Activated CD8-positive, alpha-beta T cell treated with anti-CD3 and anti-CD28 coated beads for 36 hours (primary cell): ENCODE measurements at regions not wholly inside any gene's neighbourhood (a gene's known extent, or its start where the extent isn't known, plus 50 kb on each side); places are given as distances from the start of the nearest gene placed in this dataset.

Experiments used
- ATAC-seq: fragments of 200-7000 bp; cut with Tn5 transposase; one replicate; pipeline ENCODE4 v1.10.0; 2021; ENCODE audit warnings: mild to moderate bottlenecking, moderate library complexity
- CTCF ChIA-PET: fragments of 350-600 bp; sonication (Branson Sonifier 250); formaldehyde crosslinking; loops from one replicate; lab custom pipeline; 2021; ENCODE audit warnings: antibody characterized with exemption; lab: Charles Lee
- POLR2A ChIA-PET: fragments of 350-600 bp; sonication (Branson Sonifier 250); formaldehyde crosslinking; loops from one replicate; lab custom pipeline; 2021; ENCODE audit warnings: antibody characterized with exemption; lab: Charles Lee
- DNase-seq: peaks from one replicate; pipeline ENCODE4 v3.0.0-alpha.2; 2020
- H3K27ac Mint-ChIP-seq: one replicate; pipeline ENCODE4 v1.8.0; 2021; ENCODE audit warnings: mild to moderate bottlenecking, mixed read lengths
- H3K27me3 Mint-ChIP-seq: one replicate; pipeline ENCODE4 v1.8.0; 2021; ENCODE audit warnings: mixed read lengths
- H3K36me3 Mint-ChIP-seq: one replicate; pipeline ENCODE4 v1.8.0; 2021; ENCODE audit warnings: low read depth, mixed read lengths
- H3K4me1 Mint-ChIP-seq: one replicate; pipeline ENCODE4 v1.8.0; 2021; ENCODE audit warnings: low read depth, mixed read lengths
- H3K4me3 Mint-ChIP-seq: one replicate; pipeline ENCODE4 v1.8.0; 2021; ENCODE audit warnings: mild to moderate bottlenecking, moderate library complexity, mixed read lengths
- H3K9me3 Mint-ChIP-seq: one replicate; pipeline ENCODE4 v1.8.0; 2021; ENCODE audit warnings: mixed read lengths
- CTCF ChIP-seq: fragments of 200-600 bp; IDR thresholded peaks from one replicate; pipeline ENCODE4 v1.8.0; 2022; ENCODE audit warnings: antibody characterized with exemption, mild to moderate bottlenecking
- intact Hi-C: fragments of 100-400 bp; cut with micrococcal nuclease; formaldehyde crosslinking; loops from one replicate; pipeline ENCODE4 v1.10.0; 2022

- ATAC-seq (no peak), DNase-seq (no peak)
- Mint-ChIP-seq H3K9me3 (peaks cover 3% of the 10 kb centered on the region), H3K4me1 (no peaks in the 10 kb centered on the region), H3K36me3 (no peaks in the 10 kb centered on the region), H3K27ac (no peak overlapping the region), H3K4me3 (no peak overlapping the region), H3K27me3 (peaks cover 4% of the 10 kb centered on the region)
- POLR2A ChIA-PET: no interaction called here
- intact Hi-C loops: no loop called here
- CTCF ChIA-PET: no interaction called here
- no peak for TF ChIP-seq CTCF
Measured at GRCh38 chr18:78699499-78699898, 280.1 kb upstream of the SALL3 start.

DNA sequence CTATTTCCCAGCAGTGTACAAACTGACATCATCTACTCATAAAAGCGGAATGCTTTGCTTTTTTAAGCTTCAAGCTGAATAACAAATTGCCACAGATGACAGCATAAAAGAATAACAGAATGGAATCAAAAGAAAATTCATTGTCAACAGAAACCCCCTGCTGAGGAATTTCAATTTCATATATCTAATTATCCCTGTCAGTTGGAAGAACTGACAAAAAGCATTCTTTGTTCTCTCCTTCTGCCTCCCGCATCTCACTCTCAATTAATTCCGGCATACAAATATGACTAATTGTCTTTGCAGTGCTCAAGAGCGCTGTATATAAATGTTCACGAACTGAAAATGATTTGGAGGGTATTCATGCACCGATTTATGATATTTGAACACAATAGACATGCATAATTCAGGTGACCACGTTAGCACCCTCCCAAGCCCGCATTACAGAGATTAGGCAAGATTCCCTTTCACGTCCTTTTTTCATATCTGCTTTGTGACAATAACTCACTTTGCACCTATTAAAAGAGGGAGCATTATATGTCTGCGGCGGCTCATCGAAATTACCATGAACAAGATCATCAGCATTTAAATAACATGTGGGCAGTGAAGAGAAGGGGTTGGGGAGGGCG, 277.7 kb upstream of the SALL3 start:
- no peaks in the 10 kb centered on the region for H3K36me3 Mint-ChIP-seq
- CTCF ChIA-PET: no interaction called here
- H3K27ac Mint-ChIP-seq: no peak overlapping the region
- no peaks in the 10 kb centered on the region for H3K4me1 Mint-ChIP-seq
- DNase-seq (no peak), ATAC-seq (no peak)
- no peak overlapping the region for H3K4me3 Mint-ChIP-seq
- TF ChIP-seq CTCF: no peak
- intact Hi-C loops: no loop called here
- H3K9me3 Mint-ChIP-seq: peaks cover 3% of the 10 kb centered on the region
- POLR2A ChIA-PET: interaction anchor here (0.7 kb wide), 1 partner anchor 15 kb away, joined by 4 read pairs; no protein-coding TSS in a partner anchor
- peaks cover 5% of the 10 kb centered on the region for H3K27me3 Mint-ChIP-seq

- Mint-ChIP-seq H3K4me3 (no peak overlapping the region), H3K27me3 (peaks cover 5% of the 10 kb centered on the region), H3K9me3 (peaks cover 5% of the 10 kb centered on the region), H3K4me1 (no peaks in the 10 kb centered on the region), H3K27ac (no peak overlapping the region), H3K36me3 (no peaks in the 10 kb centered on the region)
- intact Hi-C loops: no loop called here
- CTCF ChIA-PET: no interaction called here
- DNase-seq (no peak), ATAC-seq (no peak)
- POLR2A ChIA-PET: no interaction called here
- no peak for TF ChIP-seq CTCF
Measured at GRCh38 chr18:78703291-78703690, 276.3 kb upstream of the SALL3 start.

DNA sequence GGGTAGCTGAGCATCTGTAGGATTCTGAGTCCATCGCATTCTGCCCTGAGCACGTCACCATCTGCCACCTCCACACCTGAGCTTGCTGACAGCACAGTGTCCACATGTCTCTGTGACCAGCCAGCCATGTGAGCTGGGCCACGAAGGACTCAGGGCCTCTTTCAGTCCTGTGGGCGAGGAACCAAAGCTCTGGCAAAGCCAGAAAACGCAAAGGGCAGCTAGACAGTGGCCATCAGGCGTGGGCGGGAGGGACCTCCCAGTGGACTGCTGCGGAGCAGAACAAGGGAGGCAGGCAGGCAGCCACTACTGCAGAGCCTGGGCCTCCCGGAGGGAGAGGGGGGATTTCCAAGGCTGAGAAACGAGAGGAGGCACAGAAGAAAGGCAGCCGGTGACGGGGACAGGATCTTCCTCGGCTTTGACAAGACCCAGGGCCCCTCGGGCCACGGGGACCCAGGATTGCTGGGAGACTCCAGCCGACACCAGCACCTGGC, 274.6 kb upstream of the SALL3 start:
- ATAC-seq (no peak), DNase-seq (no peak)
- no peak for TF ChIP-seq CTCF
- Mint-ChIP-seq H3K4me1 (no peaks in the 10 kb centered on the region), H3K9me3 (peaks cover 10% of the 10 kb centered on the region), H3K27ac (no peak overlapping the region), H3K36me3 (no peaks in the 10 kb centered on the region), H3K27me3 (peaks cover 5% of the 10 kb centered on the region), H3K4me3 (no peak overlapping the region)
- POLR2A ChIA-PET: no interaction called here
- intact Hi-C loops: no loop called here
- CTCF ChIA-PET: no interaction called here

DNA sequence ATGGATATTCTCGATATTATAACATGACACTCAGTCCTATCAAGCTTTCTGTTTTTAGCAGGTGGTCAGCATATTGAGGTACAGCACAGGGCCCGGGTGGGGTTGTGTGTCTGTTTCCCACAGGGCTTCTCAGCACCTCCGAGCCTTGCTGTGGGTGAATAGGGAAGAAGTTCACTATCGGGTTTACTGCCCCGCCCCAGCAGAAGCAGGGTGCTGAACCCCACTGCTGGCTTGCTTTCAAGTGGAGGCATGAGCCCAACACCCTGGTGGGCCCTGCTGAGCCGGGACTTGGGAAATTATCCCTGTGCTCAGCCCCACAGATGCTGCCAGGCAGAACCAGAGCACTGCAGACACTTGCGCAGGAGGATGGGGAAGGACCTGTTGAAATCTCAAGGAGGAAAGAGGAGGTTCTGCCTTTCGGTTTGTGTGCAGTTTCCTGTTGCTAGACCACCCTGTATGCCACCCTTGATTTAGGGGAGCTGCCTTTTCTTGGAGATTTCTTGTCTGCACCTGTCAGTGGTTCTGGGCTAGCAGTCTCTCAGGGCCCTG, 270.3 kb upstream of the SALL3 start:
- no peaks in the 10 kb centered on the region for H3K36me3 Mint-ChIP-seq
- POLR2A ChIA-PET: no interaction called here
- H3K9me3 Mint-ChIP-seq: peaks cover 7% of the 10 kb centered on the region
- TF ChIP-seq CTCF: no peak
- no peak overlapping the region for H3K27ac Mint-ChIP-seq
- H3K4me3 Mint-ChIP-seq: no peak overlapping the region
- ATAC-seq: no peak
- intact Hi-C loops: no loop called here
- H3K27me3 Mint-ChIP-seq: peaks cover 1% of the 10 kb centered on the region
- CTCF ChIA-PET: no interaction called here
- DNase-seq: no peak
- H3K4me1 Mint-ChIP-seq: no peaks in the 10 kb centered on the region
